Islet of Langerhans (tissue), 1 donor: ENCODE measurements at regions not wholly inside any gene's neighbourhood (a gene's known extent, or its start where the extent isn't known, plus 50 kb on each side); places are given as distances from the start of the nearest gene placed in this dataset.
"Not testable (repeated sequence)": the region's sequence is repeated elsewhere in the genome, so short reads cannot be mapped to it uniquely, and the experiment has no call there.

ENCODE experiments used
- FAIRE-seq: peaks from one replicate; lab custom pipeline; 2011; peaks lifted over from hg19 to GRCh38; lab: Jason Lieb, UNC

DNA sequence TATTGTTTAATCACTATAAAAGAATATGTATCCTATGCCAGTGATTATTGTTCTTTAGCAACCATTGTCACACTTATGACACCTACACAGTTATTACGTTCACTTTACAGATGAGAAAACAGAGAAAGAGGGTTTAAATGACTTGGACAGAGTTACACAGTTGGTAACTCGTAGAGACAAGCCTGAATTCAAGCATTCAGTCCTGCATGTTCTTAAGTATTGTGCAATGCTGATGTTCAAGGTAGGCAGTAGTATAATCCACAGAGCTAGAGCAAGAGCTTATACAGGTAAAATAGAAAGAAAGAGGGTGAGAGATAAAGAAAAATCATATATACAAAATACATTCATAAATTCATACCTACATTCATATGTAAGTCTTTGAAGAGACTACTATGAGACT, 249.8 kb upstream of the ANXA10 start:
- FAIRE-seq: no peak

DNA sequence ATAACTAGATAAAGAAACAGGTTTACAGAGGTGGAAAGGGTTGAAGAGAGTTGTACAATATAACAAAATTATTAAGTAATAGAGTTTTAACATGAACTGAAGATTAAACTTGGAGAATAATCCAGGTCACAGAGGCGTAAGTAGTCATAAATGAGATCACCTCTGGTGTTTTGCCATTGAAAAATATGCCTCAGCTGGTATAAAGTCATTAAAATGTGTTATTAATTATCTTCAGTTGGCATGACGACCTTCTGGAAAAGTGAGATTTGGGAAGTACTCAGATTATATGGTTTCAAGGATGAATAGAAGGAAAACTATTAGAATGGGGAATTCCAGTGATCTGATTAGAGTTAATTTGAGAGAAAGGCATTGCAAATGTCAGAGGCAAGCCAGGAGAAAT, 237.5 kb upstream of the ANXA10 start:
- no peak for FAIRE-seq

- not testable (repeated sequence) for FAIRE-seq
These were observed 234.2 kb upstream of the ANXA10 start for GRCh38 chr4:167858127-167858526.

- FAIRE-seq: no peak
These were observed 225.1 kb upstream of the ANXA10 start for GRCh38 chr4:167867191-167867590.

DNA sequence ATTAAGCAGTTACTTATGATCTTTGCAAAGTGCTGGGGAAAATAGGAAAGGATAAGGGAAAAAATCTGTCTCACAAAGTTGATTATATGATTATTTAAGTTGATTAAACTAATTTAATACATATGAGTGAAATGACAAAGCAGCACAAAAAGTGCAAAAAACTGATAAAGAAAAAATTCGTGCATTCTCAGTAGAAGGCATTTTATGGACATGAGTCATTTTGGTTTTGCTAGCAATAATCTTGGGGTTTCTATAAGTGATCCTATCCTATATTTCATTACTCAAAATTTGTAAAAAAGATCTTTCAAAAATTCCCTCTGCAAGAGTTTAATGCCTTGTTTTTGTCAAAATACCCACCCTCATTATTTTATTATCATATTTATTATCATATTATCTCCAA, 224.2 kb upstream of the ANXA10 start:
- FAIRE-seq: no peak

DNA sequence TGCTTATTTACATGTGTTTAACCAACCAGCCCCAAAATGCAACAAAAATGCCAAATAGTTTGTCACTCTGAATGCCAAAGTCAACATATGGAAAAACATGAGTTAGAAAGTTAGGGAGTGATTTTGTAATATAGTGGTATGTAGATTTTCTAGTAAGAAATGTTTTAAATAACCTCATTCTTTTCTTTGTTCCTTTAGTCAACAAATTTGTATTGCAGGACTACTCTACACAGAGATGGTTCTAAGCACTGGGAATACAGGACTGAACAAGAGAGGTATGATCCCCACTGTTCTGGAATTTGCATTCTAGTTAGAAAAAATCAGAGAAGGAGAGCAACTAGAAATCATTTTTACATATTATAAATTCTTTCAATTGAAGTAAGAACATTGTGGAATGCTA, 218.8 kb upstream of the ANXA10 start:
- no peak for FAIRE-seq

GRCh38 chr4:167876091-167876490, 216.2 kb upstream of the ANXA10 start:
- not testable (repeated sequence) for FAIRE-seq

GRCh38 chr4:167877826-167878225, 214.5 kb upstream of the ANXA10 start:
- FAIRE-seq: not testable (repeated sequence)

DNA sequence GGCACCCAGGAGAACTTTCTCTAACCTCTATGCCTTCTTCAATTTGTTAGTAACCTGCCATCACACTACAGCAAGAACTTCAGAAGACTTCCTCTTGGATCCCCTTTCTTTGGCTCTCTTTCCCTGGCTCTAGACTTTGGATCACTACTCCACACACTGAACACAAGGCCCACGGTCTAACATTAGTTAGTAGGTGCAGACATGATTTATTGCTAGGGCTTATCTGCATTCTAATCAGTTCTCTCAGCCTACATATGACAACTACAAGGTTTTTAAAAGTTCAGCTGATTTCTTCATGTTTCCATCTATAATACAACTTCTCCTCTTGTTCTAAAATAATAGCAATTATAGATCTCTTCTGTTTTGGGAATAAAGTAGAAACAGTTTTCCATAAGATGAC, 209.1 kb upstream of the ANXA10 start:
- no peak for FAIRE-seq

GRCh38 chr4:167885071-167885470, 207.3 kb upstream of the ANXA10 start:
- no peak for FAIRE-seq

- FAIRE-seq: no peak
These were observed 206.5 kb upstream of the ANXA10 start for GRCh38 chr4:167885872-167886271.

- FAIRE-seq: no peak
These were observed 204.6 kb upstream of the ANXA10 start for GRCh38 chr4:167887726-167888125.

- FAIRE-seq: no peak
These were observed 202.1 kb upstream of the ANXA10 start for GRCh38 chr4:167890226-167890625.

- FAIRE-seq: no peak
These were observed 198.8 kb upstream of the ANXA10 start for GRCh38 chr4:167893531-167893930.

DNA sequence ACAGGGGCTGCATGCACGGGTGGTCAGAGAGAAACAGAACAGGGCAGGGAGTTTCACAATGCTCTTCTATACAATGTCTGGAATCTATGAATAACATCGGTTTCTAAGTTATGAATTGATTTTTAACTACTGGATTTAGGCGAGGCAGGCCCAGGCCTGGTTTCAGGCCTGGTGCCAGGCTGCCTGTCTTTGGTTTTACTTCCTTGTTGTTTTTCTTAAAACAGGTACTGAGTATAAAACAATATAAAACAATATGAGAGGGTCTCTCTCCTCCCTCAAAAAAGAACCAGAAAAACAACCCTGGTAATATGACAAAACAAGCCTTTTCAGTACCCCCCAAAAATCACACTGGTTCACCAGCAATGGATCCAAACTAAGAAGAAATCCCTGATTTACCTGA, 196.1 kb upstream of the ANXA10 start:
- FAIRE-seq: not testable (repeated sequence)

- no peak for FAIRE-seq
These were observed 195.2 kb upstream of the ANXA10 start for GRCh38 chr4:167897116-167897515.

GRCh38 chr4:167903291-167903721, 189.0 kb upstream of the ANXA10 start:
- FAIRE-seq: no peak

- FAIRE-seq: no peak
These were observed 185.5 kb upstream of the ANXA10 start for GRCh38 chr4:167906851-167907250.

- no peak for FAIRE-seq
These were observed 183.5 kb upstream of the ANXA10 start for GRCh38 chr4:167908816-167909215.

DNA sequence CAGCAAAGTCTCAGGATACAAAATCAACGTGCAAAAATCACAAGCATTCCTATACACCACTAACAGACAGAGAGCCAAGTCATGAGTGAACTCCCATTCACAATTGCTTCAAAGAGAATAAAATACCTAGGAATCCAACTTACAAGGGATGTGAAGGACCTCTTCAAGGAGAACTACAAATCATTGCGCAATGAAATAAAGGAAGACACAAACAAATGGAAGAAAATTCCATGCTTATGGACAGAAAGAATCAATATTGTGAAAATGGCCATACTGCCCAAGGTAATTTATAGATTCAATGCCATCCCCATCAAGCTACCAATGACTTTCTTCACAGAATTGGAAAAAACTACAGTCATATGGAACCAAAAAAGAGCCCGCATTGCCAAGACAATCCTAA, 179.8 kb upstream of the ANXA10 start:
- not testable (repeated sequence) for FAIRE-seq

DNA sequence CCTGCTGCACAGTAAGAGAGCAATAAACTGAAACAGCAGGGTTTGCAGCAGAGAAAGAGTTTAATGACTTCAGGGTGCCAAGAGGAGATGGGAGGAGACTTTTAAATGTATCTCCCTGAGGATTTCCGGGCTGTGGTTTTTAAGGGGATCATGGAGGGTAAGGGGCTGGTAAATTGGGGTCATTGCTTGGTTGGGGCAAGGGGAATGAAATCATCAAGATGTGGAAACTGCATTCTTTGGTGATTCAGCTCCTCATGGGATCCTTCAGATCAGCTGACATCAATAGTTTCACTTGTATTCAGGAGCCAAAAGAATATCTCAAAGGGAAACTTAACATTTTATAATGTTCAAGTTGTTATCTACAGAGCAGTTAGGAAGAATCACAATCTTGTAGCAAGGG, 174.3 kb upstream of the ANXA10 start:
- no peak for FAIRE-seq

DNA sequence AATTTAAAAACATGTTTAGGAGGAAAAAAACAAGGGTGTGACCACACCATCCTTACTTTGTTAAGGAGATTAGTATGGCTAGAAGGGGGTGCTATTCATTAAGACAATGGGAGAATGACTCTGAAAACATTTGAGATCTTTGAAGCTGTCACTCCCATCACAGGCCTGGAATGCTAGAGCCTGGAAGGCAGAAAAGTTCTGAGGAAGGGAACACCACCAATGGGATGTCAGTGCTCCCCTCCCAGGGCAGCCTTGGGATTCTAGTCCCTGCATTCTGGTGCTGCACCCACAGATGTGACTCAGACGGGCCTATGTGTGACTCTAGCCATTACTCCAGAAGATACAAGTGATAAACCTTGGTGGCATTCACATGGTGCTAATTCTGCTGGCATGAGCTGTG, 162.2 kb upstream of the ANXA10 start:
- FAIRE-seq: no peak

- no peak for FAIRE-seq
These were observed 158.1 kb upstream of the ANXA10 start for GRCh38 chr4:167934216-167934615.

- no peak for FAIRE-seq
These were observed 152.3 kb upstream of the ANXA10 start for GRCh38 chr4:167939863-167940616.
